Right atrium auricular region (tissue), 2 donors: ENCODE measurements at regions not wholly inside any gene's neighbourhood (a gene's known extent, or its start where the extent isn't known, plus 50 kb on each side); places are given as distances from the start of the nearest gene placed in this dataset.
"Not testable (repeated sequence)": the region's sequence is repeated elsewhere in the genome, so short reads cannot be mapped to it uniquely, and the experiment has no call there.

Experiments
- DNase-seq: peaks from one replicate; pipeline ENCODE4 v3.0.0-alpha.2; 2019; ENCODE audit warnings: low spot score
- H3K27ac ChIP-seq, 2 donors: fragments of 200-600 bp; sonication (generic); 1 replicate in 1 of 2; 2 replicates in 1 of 2; pipeline ENCODE4 v1.5.1; 2016 to 2019
- H3K27me3 ChIP-seq, 2 donors: fragments of 200-600 bp; sonication (generic); one replicate each; pipeline versions ENCODE4 v1.5.1 to v1.6.0; 2017 to 2019
- H3K36me3 ChIP-seq: fragments of 200-600 bp; sonication (generic); one replicate; pipeline ENCODE4 v1.5.1; 2016
- H3K4me1 ChIP-seq, 2 donors: fragments of 200-600 bp; sonication (generic); one replicate each; pipeline versions ENCODE4 v1.5.1 to v1.6.0; 2017 to 2019
- H3K4me3 ChIP-seq, 2 donors: fragments of 200-600 bp; sonication (generic); 1 replicate in 1 of 2; 2 replicates in 1 of 2; pipeline ENCODE4 v1.5.1; 2017 to 2019; ENCODE audit warnings: mild to moderate bottlenecking in 1 of 2, moderate library complexity in 1 of 2
- H3K9me3 ChIP-seq, 2 donors: fragments of 200-600 bp; sonication (generic); one replicate each; pipeline ENCODE4 v1.5.1; 2019
- CTCF ChIP-seq, 2 donors: fragments of 200-600 bp; sonication (generic); IDR thresholded peaks; one replicate each; pipeline ENCODE4 v1.5.1; 2019; ENCODE audit warnings: antibody characterized with exemption in 2 of 2

GRCh38 chr7:128591705-128592104 is 80.4 kb upstream of the GARIN1A start:
- Histone ChIP-seq H3K36me3 (peaks cover 10% of the 10 kb centered on the region), H3K27me3 (no peaks in the 10 kb centered on the region), H3K27ac (no peak overlapping the region), H3K4me1 (peaks cover 0 to 4% of the 10 kb centered on the region in 2 donors), H3K9me3 (no peaks in the 10 kb centered on the region), H3K4me3 (no peak overlapping the region)
- TF ChIP-seq CTCF (IDR thresholded peaks at IDR 0.05) = no peak
- no peak for DNase-seq

GRCh38 chr7:128592209-128592608 is 79.9 kb upstream of the GARIN1A start:
- not testable (repeated sequence) for H3K4me3 ChIP-seq, DNase-seq, H3K27me3 ChIP-seq, H3K9me3 ChIP-seq, H3K36me3 ChIP-seq, H3K27ac ChIP-seq, H3K4me1 ChIP-seq

- not testable (repeated sequence) for DNase-seq, H3K27me3 ChIP-seq, H3K4me1 ChIP-seq, H3K9me3 ChIP-seq, H3K4me3 ChIP-seq, H3K36me3 ChIP-seq, H3K27ac ChIP-seq
Measured at GRCh38 chr7:128594061-128594460, 78.0 kb upstream of the GARIN1A start.

GRCh38 chr7:128596336-128597128 is 75.6 kb upstream of the GARIN1A start:
- not testable (repeated sequence) for H3K4me3 ChIP-seq, H3K27me3 ChIP-seq, DNase-seq, H3K36me3 ChIP-seq, H3K9me3 ChIP-seq, H3K27ac ChIP-seq, H3K4me1 ChIP-seq

GRCh38 chr7:128598946-128599345 is 73.1 kb upstream of the GARIN1A start:
- H3K4me3 ChIP-seq, H3K4me1 ChIP-seq, H3K27ac ChIP-seq, DNase-seq, H3K27me3 ChIP-seq, H3K36me3 ChIP-seq, H3K9me3 ChIP-seq: not testable (repeated sequence)

GRCh38 chr7:128608678-128609421 is 63.2 kb upstream of the GARIN1A start:
- not testable (repeated sequence) for H3K4me3 ChIP-seq, DNase-seq
- peak; percentile 51 to 66 for TF ChIP-seq CTCF (IDR thresholded peaks at IDR 0.05)

GRCh38 chr7:128613366-128613765 is 58.7 kb upstream of the GARIN1A start:
- not testable (repeated sequence) for DNase-seq, H3K27ac ChIP-seq
- peaks cover 19% of the 10 kb centered on the region for H3K36me3 ChIP-seq

More at GRCh38 chr7:128608678-128609421, 63.2 kb upstream of the GARIN1A start:
- H3K27ac ChIP-seq, H3K4me1 ChIP-seq, H3K9me3 ChIP-seq, H3K27me3 ChIP-seq, H3K36me3 ChIP-seq: not testable (repeated sequence)

GRCh38 chr7:128614812-128615211 is 57.3 kb upstream of the GARIN1A start:
- not testable (repeated sequence) for H3K9me3 ChIP-seq, H3K27ac ChIP-seq, H3K27me3 ChIP-seq, DNase-seq, H3K4me1 ChIP-seq, H3K4me3 ChIP-seq
- H3K36me3 ChIP-seq = peaks cover 33% of the 10 kb centered on the region

More at GRCh38 chr7:128613366-128613765, 58.7 kb upstream of the GARIN1A start:
- not testable (repeated sequence) for H3K4me3 ChIP-seq, H3K27me3 ChIP-seq, H3K9me3 ChIP-seq, H3K4me1 ChIP-seq

- peaks cover 44% of the 10 kb centered on the region for H3K36me3 ChIP-seq
Measured at GRCh38 chr7:128616799-128617198, 55.3 kb upstream of the GARIN1A start.

More at GRCh38 chr7:128616799-128617198, 55.3 kb upstream of the GARIN1A start:
- not testable (repeated sequence) for H3K9me3 ChIP-seq, H3K27me3 ChIP-seq, DNase-seq, H3K27ac ChIP-seq, H3K4me1 ChIP-seq, H3K4me3 ChIP-seq
